Fibroblast of lung (primary cell): ENCODE measurements at regions not wholly inside any gene's neighbourhood (a gene's known extent, or its start where the extent isn't known, plus 50 kb on each side); places are given as distances from the start of the nearest gene placed in this dataset.
"Not testable (repeated sequence)": the region's sequence is repeated elsewhere in the genome, so short reads cannot be mapped to it uniquely, and the experiment has no call there.

Experiments used
- CTCF ChIP-seq, 2 donors: IDR thresholded peaks in 1 of 2; conservative IDR thresholded peaks in 1 of 2; 1 replicate in 1 of 2; 2 replicates in 1 of 2; pipeline ENCODE4 v1.5.1; 2011 to 2012; ENCODE audit warnings: low read length in 2 of 2, control low read depth in 1 of 2, inconsistent platforms in 1 of 2, low read depth in 1 of 2, mild to moderate bottlenecking in 1 of 2
- EZH2 ChIP-seq: IDR thresholded peaks from 2 replicates; pipeline ENCODE4 v1.5.1; 2012; ENCODE audit warnings: low read length, control low read depth, mild to moderate bottlenecking; ENCODE audit errors: missing control alignments

- TF ChIP-seq CTCF (conservative IDR thresholded peaks at IDR 0.05 in 1 of 2, IDR thresholded peaks at IDR 0.05 in 1 of 2; ENCODE audit: low read depth in 1 of 2, low read length in 2 of 2); EZH2: not testable (repeated sequence)
These were observed 223.9 kb downstream of the MAGEE1 start for GRCh38 chrX:76651369-76651768.
